GM23338 (cell line): ENCODE measurements at regions not wholly inside any gene's neighbourhood (a gene's known extent, or its start where the extent isn't known, plus 50 kb on each side); places are given as distances from the start of the nearest gene placed in this dataset.

Experiments
- ATAC-seq: fragments of 200-7000 bp; cut with Tn5 transposase; 3 replicates; pipeline ENCODE4 v1.9.1; 2020
- DNase-seq: peaks from one replicate; pipeline ENCODE4 v3.0.0-alpha.2; 2015; ENCODE audit warnings: low spot score
- H2AFZ ChIP-seq: fragments of 200-600 bp; sonication (generic); 2 replicates; pipeline ENCODE4 v1.8.0; 2016; ENCODE audit warnings: antibody characterized with exemption, mild to moderate bottlenecking, moderate library complexity
- H3F3A ChIP-seq: fragments of 200-600 bp; sonication (generic); replicated peaks from 2 replicates; pipeline ENCODE4 v1.8.0; 2017; ENCODE audit warnings: antibody characterized with exemption, mixed run types, low read depth
- H3K27ac ChIP-seq: fragments of 200-600 bp; sonication (generic); 2 replicates; pipeline ENCODE4 v1.6.1; 2016; ENCODE audit warnings: low read depth
- H3K27me3 ChIP-seq: fragments of 200-600 bp; sonication (generic); 2 replicates; pipeline ENCODE4 v1.8.0; 2016; ENCODE audit warnings: mild to moderate bottlenecking, mixed run types, moderate library complexity; ENCODE audit not compliant: insufficient read depth
- H3K36me3 ChIP-seq: fragments of 200-600 bp; sonication (generic); 2 replicates; pipeline ENCODE4 v1.8.0; 2016; ENCODE audit warnings: mild to moderate bottlenecking; ENCODE audit not compliant: insufficient read depth
- H3K4me1 ChIP-seq: fragments of 200-600 bp; sonication (generic); 2 replicates; pipeline ENCODE4 v1.8.0; 2016; ENCODE audit warnings: mild to moderate bottlenecking, moderate library complexity; ENCODE audit not compliant: insufficient read depth
- H3K4me2 ChIP-seq: fragments of 200-600 bp; sonication (generic); 2 replicates; pipeline ENCODE4 v1.7.1; 2017; ENCODE audit warnings: mixed run types
- H3K4me3 ChIP-seq: fragments of 200-600 bp; sonication (generic); 2 replicates; pipeline ENCODE4 v1.6.1; 2016; ENCODE audit warnings: mixed run types
- H3K79me2 ChIP-seq: fragments of 200-600 bp; sonication (generic); replicated peaks from 2 replicates; pipeline ENCODE4 v1.8.0; 2017; ENCODE audit warnings: mild to moderate bottlenecking; ENCODE audit not compliant: insufficient read depth
- H3K9me2 ChIP-seq: fragments of 200-600 bp; sonication (generic); 2 replicates; pipeline ENCODE4 v1.8.0; 2017; ENCODE audit not compliant: insufficient read depth
- H4K20me1 ChIP-seq: fragments of 200-600 bp; sonication (generic); replicated peaks from 2 replicates; pipeline ENCODE4 v1.8.0; 2017; ENCODE audit warnings: mild to moderate bottlenecking; ENCODE audit not compliant: insufficient read depth
- H3K27ac Mint-ChIP-seq: 2 replicates; pipeline ENCODE4 v1.8.0; 2020; ENCODE audit warnings: inconsistent platforms, mild to moderate bottlenecking, moderate library complexity, mixed read lengths
- H3K27me3 Mint-ChIP-seq: 3 replicates; pipeline ENCODE4 v1.8.0; 2022; ENCODE audit warnings: low read depth, mild to moderate bottlenecking, moderate library complexity, mixed read lengths, inconsistent platforms; ENCODE audit not compliant: insufficient read depth, poor library complexity
- H3K36me3 Mint-ChIP-seq: 3 replicates; pipeline ENCODE4 v1.8.0; 2021; ENCODE audit warnings: low read depth, mild to moderate bottlenecking, inconsistent platforms, moderate library complexity, mixed read lengths
- H3K4me1 Mint-ChIP-seq: 3 replicates; pipeline ENCODE4 v1.8.0; 2020; ENCODE audit warnings: mild to moderate bottlenecking, inconsistent platforms, mixed read lengths
- H3K4me3 Mint-ChIP-seq: 3 replicates; pipeline ENCODE4 v1.8.0; 2021; ENCODE audit warnings: moderate library complexity, mild to moderate bottlenecking, inconsistent platforms, mixed read lengths
- H3K9me3 Mint-ChIP-seq: 3 replicates; pipeline ENCODE4 v1.8.0; 2020; ENCODE audit warnings: moderate library complexity, mild to moderate bottlenecking, inconsistent platforms, mixed read lengths
- CREB1 ChIP-seq: fragments of 250-450 bp; sonication (Bioruptor Pico); IDR thresholded peaks from 2 replicates; pipeline ENCODE4 v1.5.0; 2020; ENCODE audit warnings: low read depth, mild to moderate bottlenecking, moderate library complexity
- EZH2 ChIP-seq: fragments of 200-600 bp; sonication (generic); IDR thresholded peaks from one replicate; pipeline ENCODE4 v1.8.0; 2017; ENCODE audit warnings: antibody characterized with exemption, mild to moderate bottlenecking, low read depth; ENCODE audit not compliant: unreplicated experiment
- EZH2phosphoT487 ChIP-seq: fragments of 200-600 bp; sonication (generic); IDR thresholded peaks from one replicate; pipeline ENCODE4 v1.8.1; 2018; ENCODE audit warnings: antibody characterized with exemption; ENCODE audit not compliant: unreplicated experiment
- JUNB ChIP-seq: IDR thresholded peaks from one replicate; pipeline ENCODE4 v1.6.1; 2016; ENCODE audit warnings: antibody characterized with exemption; ENCODE audit not compliant: unreplicated experiment
- NANOG ChIP-seq: IDR thresholded peaks from 2 replicates; pipeline ENCODE4 v1.6.1; 2016; ENCODE audit warnings: antibody characterized with exemption, borderline replicate concordance
- POLR2AphosphoS5 ChIP-seq: IDR thresholded peaks from 2 replicates; pipeline ENCODE4 v1.6.1; 2016; ENCODE audit warnings: antibody characterized with exemption, low read depth
- REST ChIP-seq: IDR thresholded peaks from one replicate; pipeline ENCODE4 v1.6.1; 2018; ENCODE audit warnings: antibody characterized with exemption; ENCODE audit not compliant: unreplicated experiment
- STAT1 ChIP-seq: IDR thresholded peaks from one replicate; pipeline ENCODE4 v1.6.1; 2016; ENCODE audit warnings: antibody characterized with exemption; ENCODE audit not compliant: unreplicated experiment
- ZNF114 ChIP-seq: fragments of 250-450 bp; sonication (Bioruptor Pico); IDR thresholded peaks from 2 replicates; pipeline ENCODE4 v1.5.0; 2020; ENCODE audit warnings: mild to moderate bottlenecking, moderate library complexity
- ZNF331 ChIP-seq: fragments of 250-450 bp; sonication (Bioruptor Pico); IDR thresholded peaks from 2 replicates; pipeline ENCODE4 v1.5.0; 2020; ENCODE audit warnings: low read depth, mild to moderate bottlenecking, moderate library complexity
- TF ChIP-seq, protein P1 (sequence below): IDR thresholded peaks from 2 replicates; pipeline ENCODE4 v1.6.1; 2016; ENCODE audit warnings: antibody characterized with exemption
- TF ChIP-seq, protein P2 (sequence below), 2 experiments: fragments of 200-600 bp in 1 of 2; sonication (generic) in 1 of 2; conservative IDR thresholded peaks; 2 replicates each; pipeline versions ENCODE4 v1.5.1 to v1.6.1; 2016 to 2017; ENCODE audit warnings: antibody characterized with exemption in 2 of 2, low read depth in 2 of 2, mild to moderate bottlenecking in 2 of 2, moderate library complexity in 1 of 2
- TF ChIP-seq, protein P3 (sequence below): fragments of 250-450 bp; sonication (Bioruptor Pico); IDR thresholded peaks from 2 replicates; pipeline ENCODE4 v1.5.0; 2020; ENCODE audit warnings: mild to moderate bottlenecking, moderate library complexity

DNA sequence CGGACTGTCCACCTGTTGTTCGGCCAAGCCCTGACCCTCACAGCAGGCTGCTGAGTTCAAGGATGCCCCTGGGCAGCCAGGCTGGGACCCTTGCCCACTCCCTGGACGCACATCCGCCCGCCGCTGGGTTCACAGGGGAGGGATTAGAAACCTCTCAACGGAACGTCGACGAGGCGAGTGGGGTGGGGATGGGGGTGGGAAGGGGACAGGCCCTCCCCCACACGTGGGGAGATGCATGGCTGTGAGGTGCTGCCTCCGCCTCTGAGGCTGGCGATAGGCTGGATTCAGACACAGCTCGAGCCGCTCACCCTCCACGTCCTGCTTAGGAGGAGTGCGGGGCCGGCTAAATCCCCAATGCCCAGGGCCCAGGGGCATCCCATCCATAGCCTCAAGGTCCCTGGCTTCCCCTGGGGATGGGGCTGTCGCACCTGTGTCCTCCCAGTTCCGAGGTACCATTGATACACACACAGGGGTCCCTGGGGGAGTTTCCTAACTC is 90.6 kb upstream of the BHLHE23 start:
- 0 out of 2 replicates have a peak, but pooled peaks cover 2% of the 10 kb centered on the region for H3F3A ChIP-seq
- H3K4me1 ChIP-seq: peaks cover 17% of the 10 kb centered on the region
- Mint-ChIP-seq H3K27me3 (peaks cover 31% of the 10 kb centered on the region), H3K27ac (no peak overlapping the region), H3K4me1 (peaks cover 4% of the 10 kb centered on the region; the same call in 2 of the 3 replicates), H3K4me3 (no peak overlapping the region), H3K9me3 (peaks cover 5% of the 10 kb centered on the region; the same call in 2 of the 3 replicates), H3K36me3 (no peaks in the 10 kb centered on the region)
- H3K27ac ChIP-seq: no peak overlapping the region
- H3K36me3 ChIP-seq: no peaks in the 10 kb centered on the region
- no peak for TF ChIP-seq POLR2AphosphoS5
- no peak for TF ChIP-seq EZH2
- no peak for TF ChIP-seq ZNF114 (CRISPR knock-in tag)
- TF ChIP-seq, protein P1, sequence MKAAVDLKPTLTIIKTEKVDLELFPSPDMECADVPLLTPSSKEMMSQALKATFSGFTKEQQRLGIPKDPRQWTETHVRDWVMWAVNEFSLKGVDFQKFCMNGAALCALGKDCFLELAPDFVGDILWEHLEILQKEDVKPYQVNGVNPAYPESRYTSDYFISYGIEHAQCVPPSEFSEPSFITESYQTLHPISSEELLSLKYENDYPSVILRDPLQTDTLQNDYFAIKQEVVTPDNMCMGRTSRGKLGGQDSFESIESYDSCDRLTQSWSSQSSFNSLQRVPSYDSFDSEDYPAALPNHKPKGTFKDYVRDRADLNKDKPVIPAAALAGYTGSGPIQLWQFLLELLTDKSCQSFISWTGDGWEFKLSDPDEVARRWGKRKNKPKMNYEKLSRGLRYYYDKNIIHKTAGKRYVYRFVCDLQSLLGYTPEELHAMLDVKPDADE: no peak
- TF ChIP-seq REST: no peak
- TF ChIP-seq EZH2phosphoT487: no peak
- no peak for TF ChIP-seq ZNF331 (CRISPR knock-in tag)
- no peak for TF ChIP-seq NANOG
- TF ChIP-seq, protein P2, sequence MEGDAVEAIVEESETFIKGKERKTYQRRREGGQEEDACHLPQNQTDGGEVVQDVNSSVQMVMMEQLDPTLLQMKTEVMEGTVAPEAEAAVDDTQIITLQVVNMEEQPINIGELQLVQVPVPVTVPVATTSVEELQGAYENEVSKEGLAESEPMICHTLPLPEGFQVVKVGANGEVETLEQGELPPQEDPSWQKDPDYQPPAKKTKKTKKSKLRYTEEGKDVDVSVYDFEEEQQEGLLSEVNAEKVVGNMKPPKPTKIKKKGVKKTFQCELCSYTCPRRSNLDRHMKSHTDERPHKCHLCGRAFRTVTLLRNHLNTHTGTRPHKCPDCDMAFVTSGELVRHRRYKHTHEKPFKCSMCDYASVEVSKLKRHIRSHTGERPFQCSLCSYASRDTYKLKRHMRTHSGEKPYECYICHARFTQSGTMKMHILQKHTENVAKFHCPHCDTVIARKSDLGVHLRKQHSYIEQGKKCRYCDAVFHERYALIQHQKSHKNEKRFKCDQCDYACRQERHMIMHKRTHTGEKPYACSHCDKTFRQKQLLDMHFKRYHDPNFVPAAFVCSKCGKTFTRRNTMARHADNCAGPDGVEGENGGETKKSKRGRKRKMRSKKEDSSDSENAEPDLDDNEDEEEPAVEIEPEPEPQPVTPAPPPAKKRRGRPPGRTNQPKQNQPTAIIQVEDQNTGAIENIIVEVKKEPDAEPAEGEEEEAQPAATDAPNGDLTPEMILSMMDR (conservative IDR thresholded peaks at IDR 0.05; ENCODE audit: low read depth in 2 of 2): no peak
- TF ChIP-seq JUNB: no peak
- no peak for TF ChIP-seq STAT1
- no peak for TF ChIP-seq CREB1 (CRISPR knock-in tag)
- TF ChIP-seq, protein P3, sequence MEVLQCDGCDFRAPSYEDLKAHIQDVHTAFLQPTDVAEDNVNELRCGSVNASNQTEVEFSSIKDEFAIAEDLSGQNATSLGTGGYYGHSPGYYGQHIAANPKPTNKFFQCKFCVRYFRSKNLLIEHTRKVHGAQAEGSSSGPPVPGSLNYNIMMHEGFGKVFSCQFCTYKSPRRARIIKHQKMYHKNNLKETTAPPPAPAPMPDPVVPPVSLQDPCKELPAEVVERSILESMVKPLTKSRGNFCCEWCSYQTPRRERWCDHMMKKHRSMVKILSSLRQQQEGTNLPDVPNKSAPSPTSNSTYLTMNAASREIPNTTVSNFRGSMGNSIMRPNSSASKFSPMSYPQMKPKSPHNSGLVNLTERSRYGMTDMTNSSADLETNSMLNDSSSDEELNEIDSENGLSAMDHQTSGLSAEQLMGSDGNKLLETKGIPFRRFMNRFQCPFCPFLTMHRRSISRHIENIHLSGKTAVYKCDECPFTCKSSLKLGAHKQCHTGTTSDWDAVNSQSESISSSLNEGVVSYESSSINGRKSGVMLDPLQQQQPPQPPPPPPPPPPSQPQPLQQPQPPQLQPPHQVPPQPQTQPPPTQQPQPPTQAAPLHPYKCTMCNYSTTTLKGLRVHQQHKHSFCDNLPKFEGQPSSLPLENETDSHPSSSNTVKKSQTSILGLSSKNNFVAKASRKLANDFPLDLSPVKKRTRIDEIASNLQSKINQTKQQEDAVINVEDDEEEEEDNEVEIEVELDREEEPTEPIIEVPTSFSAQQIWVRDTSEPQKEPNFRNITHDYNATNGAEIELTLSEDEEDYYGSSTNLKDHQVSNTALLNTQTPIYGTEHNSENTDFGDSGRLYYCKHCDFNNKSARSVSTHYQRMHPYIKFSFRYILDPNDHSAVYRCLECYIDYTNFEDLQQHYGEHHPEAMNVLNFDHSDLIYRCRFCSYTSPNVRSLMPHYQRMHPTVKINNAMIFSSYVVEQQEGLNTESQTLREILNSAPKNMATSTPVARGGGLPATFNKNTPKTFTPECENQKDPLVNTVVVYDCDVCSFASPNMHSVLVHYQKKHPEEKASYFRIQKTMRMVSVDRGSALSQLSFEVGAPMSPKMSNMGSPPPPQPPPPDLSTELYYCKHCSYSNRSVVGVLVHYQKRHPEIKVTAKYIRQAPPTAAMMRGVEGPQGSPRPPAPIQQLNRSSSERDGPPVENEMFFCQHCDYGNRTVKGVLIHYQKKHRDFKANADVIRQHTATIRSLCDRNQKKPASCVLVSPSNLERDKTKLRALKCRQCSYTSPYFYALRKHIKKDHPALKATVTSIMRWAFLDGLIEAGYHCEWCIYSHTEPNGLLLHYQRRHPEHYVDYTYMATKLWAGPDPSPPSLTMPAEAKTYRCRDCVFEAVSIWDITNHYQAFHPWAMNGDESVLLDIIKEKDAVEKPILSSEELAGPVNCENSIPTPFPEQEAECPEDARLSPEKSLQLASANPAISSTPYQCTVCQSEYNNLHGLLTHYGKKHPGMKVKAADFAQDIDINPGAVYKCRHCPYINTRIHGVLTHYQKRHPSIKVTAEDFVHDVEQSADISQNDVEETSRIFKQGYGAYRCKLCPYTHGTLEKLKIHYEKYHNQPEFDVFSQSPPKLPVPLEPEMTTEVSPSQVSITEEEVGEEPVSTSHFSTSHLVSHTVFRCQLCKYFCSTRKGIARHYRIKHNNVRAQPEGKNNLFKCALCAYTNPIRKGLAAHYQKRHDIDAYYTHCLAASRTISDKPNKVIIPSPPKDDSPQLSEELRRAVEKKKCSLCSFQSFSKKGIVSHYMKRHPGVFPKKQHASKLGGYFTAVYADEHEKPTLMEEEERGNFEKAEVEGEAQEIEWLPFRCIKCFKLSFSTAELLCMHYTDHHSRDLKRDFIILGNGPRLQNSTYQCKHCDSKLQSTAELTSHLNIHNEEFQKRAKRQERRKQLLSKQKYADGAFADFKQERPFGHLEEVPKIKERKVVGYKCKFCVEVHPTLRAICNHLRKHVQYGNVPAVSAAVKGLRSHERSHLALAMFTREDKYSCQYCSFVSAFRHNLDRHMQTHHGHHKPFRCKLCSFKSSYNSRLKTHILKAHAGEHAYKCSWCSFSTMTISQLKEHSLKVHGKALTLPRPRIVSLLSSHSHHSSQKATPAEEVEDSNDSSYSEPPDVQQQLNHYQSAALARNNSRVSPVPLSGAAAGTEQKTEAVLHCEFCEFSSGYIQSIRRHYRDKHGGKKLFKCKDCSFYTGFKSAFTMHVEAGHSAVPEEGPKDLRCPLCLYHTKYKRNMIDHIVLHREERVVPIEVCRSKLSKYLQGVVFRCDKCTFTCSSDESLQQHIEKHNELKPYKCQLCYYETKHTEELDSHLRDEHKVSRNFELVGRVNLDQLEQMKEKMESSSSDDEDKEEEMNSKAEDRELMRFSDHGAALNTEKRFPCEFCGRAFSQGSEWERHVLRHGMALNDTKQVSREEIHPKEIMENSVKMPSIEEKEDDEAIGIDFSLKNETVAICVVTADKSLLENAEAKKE (CRISPR knock-in tag): no peak
- no peaks in the 10 kb centered on the region for H4K20me1 ChIP-seq
- H3K79me2 ChIP-seq: no peaks in the 10 kb centered on the region
- no peak overlapping the region for H2AFZ ChIP-seq
- no peak overlapping the region for H3K4me3 ChIP-seq
- ATAC-seq (no peak), DNase-seq (no peak)
- no peak overlapping the region for H3K4me2 ChIP-seq
- H3K27me3 ChIP-seq: peaks cover 42% of the 10 kb centered on the region
- no peaks in the 10 kb centered on the region for H3K9me2 ChIP-seq
